H9 (cell line): ENCODE measurements at regions not wholly inside any gene's neighbourhood (a gene's known extent, or its start where the extent isn't known, plus 50 kb on each side); places are given as distances from the start of the nearest gene placed in this dataset.

Experiments
- DNase-seq: peaks from one replicate; pipeline ENCODE4 v3.0.0-alpha.2; 2017
- H2AFZ ChIP-seq: one replicate; pipeline ENCODE4 v1.6.1; 2013; ENCODE audit warnings: mild to moderate bottlenecking, low read length, control low read depth, moderate library complexity
- H2AK5ac ChIP-seq: 2 replicates; pipeline ENCODE4 v1.6.1; 2013; ENCODE audit warnings: low read length, control low read depth, mixed read lengths; ENCODE audit not compliant: insufficient read length
- H2BK120ac ChIP-seq: one replicate; pipeline ENCODE4 v1.6.1; 2013; ENCODE audit warnings: low read depth, mild to moderate bottlenecking, low read length, control low read depth, inconsistent platforms; ENCODE audit not compliant: poor library complexity, severe bottlenecking
- H2BK12ac ChIP-seq: 2 replicates; pipeline ENCODE4 v1.6.1; 2013; ENCODE audit warnings: low read length, control low read depth, mixed read lengths, low read depth; ENCODE audit not compliant: insufficient read length
- H2BK15ac ChIP-seq: 2 replicates; pipeline ENCODE4 v1.6.1; 2013; ENCODE audit warnings: low read depth, low read length, control low read depth
- H2BK20ac ChIP-seq: one replicate; pipeline ENCODE4 v1.6.1; 2013; ENCODE audit warnings: low read depth, mild to moderate bottlenecking, low read length, control low read depth, inconsistent platforms; ENCODE audit not compliant: poor library complexity, severe bottlenecking
- H2BK5ac ChIP-seq: 2 replicates; pipeline ENCODE4 v1.6.1; 2013; ENCODE audit warnings: low read length, control low read depth, mixed read lengths; ENCODE audit not compliant: insufficient read length
- H3K14ac ChIP-seq: 2 replicates; pipeline ENCODE4 v1.6.1; 2013; ENCODE audit warnings: low read length, control low read depth; ENCODE audit not compliant: insufficient read depth
- H3K18ac ChIP-seq: 2 replicates; pipeline ENCODE4 v1.6.1; 2013; ENCODE audit warnings: low read depth, mild to moderate bottlenecking, mixed read lengths, low read length, control low read depth; ENCODE audit not compliant: insufficient read length
- H3K23ac ChIP-seq: 2 replicates; pipeline ENCODE4 v1.6.1; 2013; ENCODE audit warnings: low read length, control low read depth, mixed read lengths, low read depth; ENCODE audit not compliant: insufficient read length
- H3K23me2 ChIP-seq: 2 replicates; pipeline ENCODE4 v1.6.1; 2013; ENCODE audit warnings: low read depth, mild to moderate bottlenecking, mixed read lengths, low read length, control low read depth; ENCODE audit not compliant: insufficient read length, poor library complexity, severe bottlenecking
- H3K27ac ChIP-seq: 2 replicates; pipeline ENCODE4 v1.5.1; 2013; ENCODE audit warnings: low read length, control low read depth, mixed read lengths, low read depth; ENCODE audit not compliant: insufficient read length
- H3K27me3 ChIP-seq: 2 replicates; pipeline ENCODE4 v1.6.1; 2013; ENCODE audit warnings: low read length, control low read depth, inconsistent platforms; ENCODE audit not compliant: insufficient read depth
- H3K4ac ChIP-seq: 2 replicates; pipeline ENCODE4 v1.6.1; 2013; ENCODE audit warnings: low read depth, mild to moderate bottlenecking, control low read depth, inconsistent platforms, low read length, moderate library complexity
- H3K4me1 ChIP-seq: 2 replicates; pipeline ENCODE4 v1.6.1; 2013; ENCODE audit warnings: low read length, control low read depth, inconsistent platforms; ENCODE audit not compliant: insufficient read depth
- H3K4me2 ChIP-seq: 2 replicates; pipeline ENCODE4 v1.6.1; 2013; ENCODE audit warnings: low read length, control low read depth, mixed read lengths; ENCODE audit not compliant: insufficient read length, insufficient read depth
- H3K56ac ChIP-seq: 2 replicates; pipeline ENCODE4 v1.6.1; 2013; ENCODE audit warnings: low read depth, mild to moderate bottlenecking, mixed read lengths, low read length, control low read depth; ENCODE audit not compliant: insufficient read length
- H3K79me1 ChIP-seq: 2 replicates; pipeline ENCODE4 v1.6.1; 2013; ENCODE audit warnings: low read depth, mild to moderate bottlenecking, moderate library complexity, low read length, control low read depth, inconsistent platforms; ENCODE audit not compliant: insufficient read depth, poor library complexity, severe bottlenecking
- H3K79me2 ChIP-seq: 2 replicates; pipeline ENCODE4 v1.6.1; 2013; ENCODE audit warnings: low read length, control low read depth, inconsistent platforms; ENCODE audit not compliant: insufficient read depth
- H3K9ac ChIP-seq: 2 replicates; pipeline ENCODE4 v1.6.1; 2013; ENCODE audit warnings: low read length, control low read depth, mixed read lengths; ENCODE audit not compliant: insufficient read length; ENCODE audit errors: extremely low read depth
- H3K9me3 ChIP-seq: one replicate; pipeline ENCODE4 v1.6.1; 2013; ENCODE audit warnings: low read depth, low read length, inconsistent platforms; ENCODE audit not compliant: control insufficient read depth
- H3T11ph ChIP-seq: one replicate; pipeline ENCODE4 v1.6.1; 2013; ENCODE audit warnings: mild to moderate bottlenecking, low read length, control low read depth, inconsistent platforms
- H4K20me1 ChIP-seq: one replicate; pipeline ENCODE4 v1.6.1; 2013; ENCODE audit not compliant: control insufficient read depth, insufficient read length, insufficient read depth
- H4K5ac ChIP-seq: 2 replicates; pipeline ENCODE4 v1.6.1; 2013; ENCODE audit warnings: low read depth, mild to moderate bottlenecking, mixed read lengths, low read length, control low read depth; ENCODE audit not compliant: insufficient read length
- H4K8ac ChIP-seq: replicated peaks from 2 replicates; pipeline ENCODE4 v1.6.1; 2013; ENCODE audit warnings: low read length, control low read depth, mixed read lengths, low read depth; ENCODE audit not compliant: insufficient read length
- H4K91ac ChIP-seq: 2 replicates; pipeline ENCODE4 v1.6.1; 2013; ENCODE audit warnings: low read depth, mild to moderate bottlenecking, moderate library complexity, mixed read lengths, low read length, control low read depth; ENCODE audit not compliant: insufficient read length
- H3K27ac Mint-ChIP-seq, 3 experiments: 2 replicates in 2 of 3; 3 replicates in 1 of 3; pipeline ENCODE4 v1.8.0; 2020 to 2021; ENCODE audit warnings: mixed read lengths in 3 of 3, mild to moderate bottlenecking in 1 of 3, moderate library complexity in 1 of 3
- H3K27me3 Mint-ChIP-seq: 2 replicates; pipeline ENCODE4 v1.8.0; 2021; ENCODE audit warnings: low read depth, mild to moderate bottlenecking, moderate library complexity, mixed read lengths
- H3K36me3 Mint-ChIP-seq, 3 experiments: 2 replicates in 2 of 3; 3 replicates in 1 of 3; pipeline ENCODE4 v1.8.0; 2020 to 2021; ENCODE audit warnings: low read depth in 3 of 3, mixed read lengths in 3 of 3; ENCODE audit not compliant: insufficient read depth in 1 of 3
- H3K4me1 Mint-ChIP-seq, 2 experiments: 2 replicates each; pipeline ENCODE4 v1.8.0; 2020; ENCODE audit warnings: mixed read lengths in 2 of 2
- H3K4me3 Mint-ChIP-seq, 2 experiments: 2 replicates in 1 of 2; 3 replicates in 1 of 2; pipeline ENCODE4 v1.8.0; 2020 to 2021; ENCODE audit warnings: mild to moderate bottlenecking in 2 of 2, mixed read lengths in 2 of 2, moderate library complexity in 1 of 2
- H3K9me3 Mint-ChIP-seq, 2 experiments: 2 replicates in 1 of 2; 3 replicates in 1 of 2; pipeline ENCODE4 v1.8.0; 2020; ENCODE audit warnings: mild to moderate bottlenecking in 2 of 2, mixed read lengths in 2 of 2, moderate library complexity in 1 of 2
- CTCF ChIP-seq: fragments of 200-600 bp; sonication (generic); conservative IDR thresholded peaks from 3 replicates; pipeline ENCODE4 v1.8.0; 2021; ENCODE audit warnings: antibody characterized with exemption, mild to moderate bottlenecking
- WGBS: extraction: QIAGEN DNeasy Blood & Tissue Kit; methylation state at CpG from one replicate; pipeline ENCODE4 v1.1.7; 2013; ENCODE audit warnings: missing lambda C conversion rate, low lambda C conversion rate, mixed read lengths; ENCODE audit not compliant: insufficient read length; ENCODE audit errors: extremely low coverage; 5-methylcytosine and 5-hydroxymethylcytosine counted together

- no peaks in the 10 kb centered on the region for H3K23me2 ChIP-seq
- no peak overlapping the region for H2AFZ ChIP-seq
- no peak overlapping the region for H2BK120ac ChIP-seq
- Mint-ChIP-seq H3K4me1 (peaks cover 25 to 26% of the 10 kb centered on the region in 2 experiments), H3K27me3 (0 out of 2 replicates have a peak, but pooled peaks cover 2% of the 10 kb centered on the region), H3K4me3 (no peak overlapping the region), H3K9me3 (no peaks in the 10 kb centered on the region), H3K36me3 (no peaks in the 10 kb centered on the region), H3K27ac (no peak overlapping the region; a peak in 1 of 7 replicates)
- no peak overlapping the region for H3K56ac ChIP-seq
- H3K9ac ChIP-seq: no peak overlapping the region
- WGBS: no CpG with 5 or more reads among the region's 4 CpGs
- H3K9me3 ChIP-seq: no peaks in the 10 kb centered on the region
- no peak overlapping the region for H3K23ac ChIP-seq
- no peak overlapping the region for H3K4me2 ChIP-seq
- H3T11ph ChIP-seq: no peak overlapping the region
- peaks cover 4% of the 10 kb centered on the region for H3K4me1 ChIP-seq
- no peak overlapping the region for H2BK5ac ChIP-seq
- H2BK20ac ChIP-seq: no peak overlapping the region
- H3K79me2 ChIP-seq: no peaks in the 10 kb centered on the region
- H4K20me1 ChIP-seq: no peaks in the 10 kb centered on the region
- no peak for TF ChIP-seq CTCF
- H3K18ac ChIP-seq: no peak overlapping the region
- H2BK15ac ChIP-seq: no peak overlapping the region
- no peak overlapping the region for H3K4ac ChIP-seq
- H3K14ac ChIP-seq: no peak overlapping the region
- H4K5ac ChIP-seq: no peak overlapping the region
- DNase-seq: no peak
- no peak overlapping the region for H3K27ac ChIP-seq
- H3K27me3 ChIP-seq: no peaks in the 10 kb centered on the region
- H2AK5ac ChIP-seq: no peak overlapping the region
- no peak overlapping the region for H2BK12ac ChIP-seq
- no peaks in the 10 kb centered on the region for H3K79me1 ChIP-seq
- no peak overlapping the region for H4K91ac ChIP-seq
- H4K8ac ChIP-seq: no peak overlapping the region
Observed at GRCh38 chr20:10134176-10134575, 84.5 kb upstream of the SNAP25 start.
